ENCODE measurements at regions not wholly inside any gene's neighbourhood (a gene's known extent, or its start where the extent isn't known, plus 50 kb on each side); places are given as distances from the start of the nearest gene placed in this dataset.

GRCh38 chr13:85501616-85502015 lies 297.6 kb downstream of the SLITRK6 start:
- no peaks in the 10 kb centered on the region for H3K9me3 ChIP-seq (replicated peaks in 1 of 11)
- no peak overlapping the region for H3K4me2 ChIP-seq
- H3K27me3 ChIP-seq, result no peaks in the 10 kb centered on the region
- H3K36me3 ChIP-seq, result no peaks in the 10 kb centered on the region
- no peak overlapping the region for H3K27ac ChIP-seq
- TF ChIP-seq Cebpa-rat (IDR thresholded peaks at IDR 0.05), result no peak
- no peak overlapping the region for H3K9ac ChIP-seq
- no peaks in the 10 kb centered on the region for H4K20me1 ChIP-seq
- H3K4me3 ChIP-seq, result no peak overlapping the region
- H3K4me1 ChIP-seq, result no peaks in the 10 kb centered on the region

- Histone ChIP-seq H3K9ac (no peak overlapping the region), H3K4me2 (no peak overlapping the region), H3K4me3 (no peak overlapping the region), H3K4me1 (no peaks in the 10 kb centered on the region), H3K9me3 (replicated peaks in 1 of 11) (no peaks in the 10 kb centered on the region), H3K27ac (no peak overlapping the region), H3K27me3 (no peaks in the 10 kb centered on the region), H3K36me3 (no peaks in the 10 kb centered on the region), H4K20me1 (no peaks in the 10 kb centered on the region)
- TF ChIP-seq Cebpa-rat (IDR thresholded peaks at IDR 0.05), result no peak
Observed at GRCh38 chr13:85500696-85501256, 298.4 kb downstream of the SLITRK6 start.

DNA sequence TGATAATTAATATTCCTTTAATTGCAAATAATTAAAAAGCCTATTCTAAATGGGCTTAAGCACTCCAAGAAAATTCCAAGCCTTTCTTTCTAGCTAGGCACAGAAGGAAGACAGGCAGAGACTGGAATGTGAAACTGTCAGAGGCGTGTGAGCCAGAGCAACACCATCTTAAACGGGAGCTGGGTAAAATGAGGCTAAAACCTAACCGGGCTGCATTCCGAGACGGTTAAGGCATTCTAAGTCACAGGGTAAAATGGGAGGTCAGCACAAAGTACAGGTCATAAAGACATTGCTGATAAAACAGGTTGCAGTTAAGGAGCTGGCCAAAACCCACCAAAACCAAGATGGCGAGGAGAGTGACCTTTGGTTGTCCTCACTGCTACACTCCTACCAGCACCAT lies 300.4 kb downstream of the SLITRK6 start:
- Histone ChIP-seq H3K4me2 (no peak overlapping the region), H4K20me1 (no peaks in the 10 kb centered on the region), H3K27me3 (no peaks in the 10 kb centered on the region), H3K9ac (no peak overlapping the region), H3K9me3 (replicated peaks in 1 of 11) (peaks cover 0 to 6% (median 0%) of the 10 kb centered on the region in 11 experiments; a peak in 1 of 22 replicates), H3K27ac (no peak overlapping the region), H3K4me1 (no peaks in the 10 kb centered on the region), H3K4me3 (no peak overlapping the region), H3K36me3 (no peaks in the 10 kb centered on the region)
- no peak for TF ChIP-seq Cebpa-rat (IDR thresholded peaks at IDR 0.05)

DNA sequence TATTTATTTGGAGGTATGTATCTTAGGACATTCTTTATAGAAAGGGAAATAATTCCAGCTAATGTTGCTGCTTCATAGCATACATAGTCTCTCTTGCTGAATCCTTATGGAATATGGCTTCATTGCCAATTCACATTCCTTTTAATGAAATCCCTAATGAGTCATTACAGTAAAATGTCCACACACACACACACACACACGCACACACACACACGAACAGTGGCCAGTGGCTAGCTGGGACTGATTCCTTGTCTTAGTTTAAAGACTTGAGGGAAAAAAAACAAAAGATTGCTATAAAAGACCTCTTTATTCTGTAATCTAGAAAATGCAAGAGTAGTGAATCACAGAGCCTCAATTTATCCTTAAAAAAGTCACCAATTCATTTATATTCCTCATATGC lies 301.6 kb downstream of the SLITRK6 start:
- H3K4me2 ChIP-seq, result no peak overlapping the region
- H3K36me3 ChIP-seq, result no peaks in the 10 kb centered on the region
- no peak overlapping the region for H3K9ac ChIP-seq
- H3K27ac ChIP-seq, result no peak overlapping the region
- H3K4me1 ChIP-seq, result no peaks in the 10 kb centered on the region
- H3K4me3 ChIP-seq, result no peak overlapping the region
- peaks cover 0 to 6% (median 0%) of the 10 kb centered on the region in 11 experiments; a peak in 1 of 22 replicates for H3K9me3 ChIP-seq (replicated peaks in 1 of 11)
- H4K20me1 ChIP-seq, result no peaks in the 10 kb centered on the region
- H3K27me3 ChIP-seq, result no peaks in the 10 kb centered on the region
- no peak for TF ChIP-seq Cebpa-rat (IDR thresholded peaks at IDR 0.05)

DNA sequence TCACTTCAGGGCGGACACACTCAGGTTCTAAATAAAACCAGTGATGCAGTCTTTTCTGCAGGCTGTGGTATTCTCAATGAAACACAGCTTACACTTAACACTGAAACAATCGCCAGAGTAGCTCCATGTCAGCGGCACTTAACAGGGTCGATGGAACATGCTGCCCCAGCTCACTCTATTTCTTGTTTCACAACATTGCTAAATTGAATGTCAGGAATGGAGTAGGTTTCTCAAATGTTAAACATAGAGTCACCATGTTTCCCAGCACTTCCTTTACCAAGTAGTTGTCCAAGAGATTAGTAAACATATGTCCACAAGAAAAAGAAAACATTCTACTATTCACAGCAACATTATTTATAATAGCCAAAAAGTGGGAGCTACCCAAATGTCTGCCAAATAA lies 306.9 kb downstream of the SLITRK6 start:
- Histone ChIP-seq H3K27ac (no peak overlapping the region), H3K4me2 (no peak overlapping the region), H3K9me3 (replicated peaks in 1 of 11) (peaks cover 0 to 6% (median 0%) of the 10 kb centered on the region in 11 experiments; a peak in 1 of 22 replicates), H4K20me1 (no peaks in the 10 kb centered on the region), H3K27me3 (no peaks in the 10 kb centered on the region), H3K9ac (no peak overlapping the region), H3K36me3 (no peaks in the 10 kb centered on the region), H3K4me1 (no peaks in the 10 kb centered on the region), H3K4me3 (no peak overlapping the region)
- TF ChIP-seq Cebpa-rat (IDR thresholded peaks at IDR 0.05), result no peak

DNA sequence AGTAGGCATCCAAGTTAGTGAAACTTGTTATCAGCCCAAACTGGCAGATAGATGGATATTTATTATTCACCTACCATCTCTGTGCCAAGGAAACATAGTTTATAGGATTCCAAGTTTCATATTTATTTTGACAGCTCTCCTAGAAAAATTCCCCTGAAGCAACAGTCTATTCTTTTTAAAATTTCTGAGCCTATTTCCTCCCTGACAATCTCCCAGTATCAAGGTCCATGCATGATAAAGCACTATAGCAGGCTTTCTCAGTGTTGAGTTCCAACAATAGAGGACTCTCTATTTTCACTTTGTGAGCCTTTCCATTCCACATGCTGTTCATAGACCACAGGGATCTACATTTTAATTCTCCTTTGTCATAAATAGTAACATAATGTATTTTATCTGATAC lies 312.6 kb downstream of the SLITRK6 start:
- Histone ChIP-seq H4K20me1 (no peaks in the 10 kb centered on the region; a peak in 1 of 22 replicates), H3K27me3 (no peaks in the 10 kb centered on the region), H3K9me3 (replicated peaks in 1 of 11) (peaks cover 0 to 22% (median 10%) of the 10 kb centered on the region in 11 experiments; a peak in 14 of 22 replicates), H3K4me3 (no peak overlapping the region), H3K27ac (no peak overlapping the region), H3K4me1 (peaks cover 0 to 14% (median 9%) of the 10 kb centered on the region in 10 experiments; a peak in 16 of 20 replicates), H3K4me2 (no peak overlapping the region), H3K9ac (no peak overlapping the region), H3K36me3 (no peaks in the 10 kb centered on the region)
- TF ChIP-seq Cebpa-rat (IDR thresholded peaks at IDR 0.05), result no peak

DNA sequence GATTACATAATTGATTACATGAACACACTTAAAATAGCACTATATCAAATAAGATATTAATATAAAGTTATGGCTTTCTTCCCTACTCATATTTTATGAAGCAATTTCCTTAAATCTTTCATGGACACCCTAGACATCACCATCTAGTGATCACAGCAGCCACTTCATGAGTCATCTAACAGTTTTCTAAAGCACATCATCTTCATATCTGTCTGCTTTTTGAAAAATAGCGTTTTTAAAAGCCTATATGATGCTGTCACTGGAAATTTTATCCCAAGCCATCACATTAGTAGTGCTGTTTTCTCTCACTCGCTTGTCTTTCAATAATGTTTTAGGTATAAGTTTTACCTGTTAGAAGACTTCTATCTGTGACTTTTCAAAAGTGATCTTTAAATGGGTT lies 326.1 kb downstream of the SLITRK6 start:
- Histone ChIP-seq H3K4me2 (no peak overlapping the region), H3K4me1 (no peaks in the 10 kb centered on the region), H3K36me3 (no peaks in the 10 kb centered on the region), H3K4me3 (no peak overlapping the region), H3K9ac (no peak overlapping the region), H3K27me3 (no peaks in the 10 kb centered on the region), H3K9me3 (replicated peaks in 1 of 11) (peaks cover 0 to 7% (median 0%) of the 10 kb centered on the region in 11 experiments; a peak in 2 of 22 replicates), H4K20me1 (no peaks in the 10 kb centered on the region), H3K27ac (no peak overlapping the region)
- no peak for TF ChIP-seq Cebpa-rat (IDR thresholded peaks at IDR 0.05)

DNA sequence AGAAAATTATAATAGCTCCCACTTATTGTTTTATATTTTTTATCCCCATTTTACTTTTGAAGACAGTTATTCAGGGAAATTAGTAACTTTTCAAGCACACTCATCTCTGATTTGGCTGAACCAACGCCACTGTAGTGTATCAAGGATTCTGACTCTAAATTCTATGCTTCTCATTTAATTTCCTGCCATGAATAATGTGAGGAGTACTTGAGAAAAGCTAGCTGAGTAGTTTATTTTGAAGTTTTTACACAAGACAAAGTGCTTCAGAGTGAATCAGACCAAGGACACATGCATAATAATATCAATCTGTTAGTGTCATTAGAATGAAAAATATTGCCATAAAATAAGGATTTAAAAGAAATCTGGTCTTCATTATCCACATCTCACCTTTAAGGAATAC lies 329.9 kb downstream of the SLITRK6 start:
- Histone ChIP-seq H3K4me3 (no peak overlapping the region), H3K27ac (no peak overlapping the region), H3K27me3 (no peaks in the 10 kb centered on the region), H4K20me1 (no peaks in the 10 kb centered on the region), H3K4me2 (no peak overlapping the region), H3K4me1 (no peaks in the 10 kb centered on the region), H3K9ac (no peak overlapping the region), H3K9me3 (replicated peaks in 1 of 11) (no peaks in the 10 kb centered on the region), H3K36me3 (no peaks in the 10 kb centered on the region)
- no peak for TF ChIP-seq Cebpa-rat (IDR thresholded peaks at IDR 0.05)

- H3K27me3 ChIP-seq, result no peaks in the 10 kb centered on the region
- no peaks in the 10 kb centered on the region; a peak in 2 of 22 replicates for H3K36me3 ChIP-seq
- H3K9ac ChIP-seq, result no peak overlapping the region
- peaks cover 19 to 24% (median 22%) of the 10 kb centered on the region in 11 experiments for H3K9me3 ChIP-seq (replicated peaks in 1 of 11)
- no peak for TF ChIP-seq Cebpa-rat (IDR thresholded peaks at IDR 0.05)
- H3K4me1 ChIP-seq, result no peaks in the 10 kb centered on the region
- no peaks in the 10 kb centered on the region for H4K20me1 ChIP-seq
- no peak overlapping the region for H3K27ac ChIP-seq
- no peak overlapping the region for H3K4me3 ChIP-seq
- H3K4me2 ChIP-seq, result no peak overlapping the region
Observed at GRCh38 chr13:85462792-85463425, 336.3 kb downstream of the SLITRK6 start.

DNA sequence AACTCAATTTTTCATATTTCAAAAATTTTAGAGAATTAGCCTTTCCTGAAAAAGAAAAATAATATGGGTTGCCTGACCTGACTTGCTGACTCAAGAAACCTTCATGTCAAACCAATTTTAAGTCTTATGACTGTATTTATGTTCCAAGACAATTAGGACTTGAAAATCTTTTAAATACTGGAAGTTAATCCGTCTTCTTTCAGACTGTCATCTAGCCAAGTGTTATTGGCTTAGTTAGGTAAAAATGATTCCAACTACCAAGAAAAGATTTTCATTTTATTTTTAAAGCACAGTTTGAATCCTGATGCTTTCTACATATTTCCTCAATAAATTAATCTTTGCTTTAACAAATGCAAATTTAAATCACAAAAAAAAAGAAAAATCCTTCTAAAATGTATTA lies 337.6 kb downstream of the SLITRK6 start:
- Histone ChIP-seq H3K9ac (no peak overlapping the region), H3K4me3 (no peak overlapping the region), H3K36me3 (no peaks in the 10 kb centered on the region; a peak in 3 of 22 replicates), H3K27me3 (no peaks in the 10 kb centered on the region), H3K9me3 (replicated peaks in 1 of 11) (peaks cover 32 to 37% (median 35%) of the 10 kb centered on the region in 11 experiments), H4K20me1 (no peaks in the 10 kb centered on the region), H3K4me1 (no peaks in the 10 kb centered on the region), H3K27ac (no peak overlapping the region), H3K4me2 (no peak overlapping the region)
- TF ChIP-seq Cebpa-rat (IDR thresholded peaks at IDR 0.05), result no peak

All from BLaER1 treated with 17β-estradiol and CSF1 and Interleukin-3, amounts not matched to agents 10 nM and 100 nM (cell line).